HG03064 (cell line): ENCODE measurements at regions not wholly inside any gene's neighbourhood (a gene's known extent, or its start where the extent isn't known, plus 50 kb on each side); places are given as distances from the start of the nearest gene placed in this dataset.
"Not testable (repeated sequence)": the region's sequence is repeated elsewhere in the genome, so short reads cannot be mapped to it uniquely, and the experiment has no call there.

ENCODE experiments used
- ATAC-seq: cut with Tn5 transposase; IDR thresholded peaks from one replicate; pipeline ENCODE4 v1.9.1; 2021; ENCODE audit warnings: low read depth; ENCODE audit not compliant: unreplicated experiment

DNA sequence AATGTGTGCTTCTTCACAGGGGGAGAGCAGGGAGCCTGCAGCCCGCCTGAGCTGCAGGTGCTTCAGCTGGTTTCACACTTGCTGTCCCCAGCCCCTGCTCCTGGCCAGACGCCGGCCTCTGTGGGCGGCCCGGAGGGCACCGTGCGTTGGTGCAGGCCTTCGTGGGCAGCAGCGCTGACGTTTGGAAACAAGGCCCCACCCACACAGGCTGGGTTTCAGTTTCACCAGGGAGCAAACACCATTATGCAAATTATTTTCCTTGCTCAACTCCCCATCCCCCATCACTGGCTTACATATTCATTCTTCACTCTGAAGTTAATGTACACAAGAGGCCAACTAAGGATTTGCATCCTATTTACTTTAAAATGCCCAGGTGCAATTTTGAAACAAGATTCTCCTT is 343.2 kb downstream of the BCL2L11 start:
- peak; percentile 90 for ATAC-seq

DNA sequence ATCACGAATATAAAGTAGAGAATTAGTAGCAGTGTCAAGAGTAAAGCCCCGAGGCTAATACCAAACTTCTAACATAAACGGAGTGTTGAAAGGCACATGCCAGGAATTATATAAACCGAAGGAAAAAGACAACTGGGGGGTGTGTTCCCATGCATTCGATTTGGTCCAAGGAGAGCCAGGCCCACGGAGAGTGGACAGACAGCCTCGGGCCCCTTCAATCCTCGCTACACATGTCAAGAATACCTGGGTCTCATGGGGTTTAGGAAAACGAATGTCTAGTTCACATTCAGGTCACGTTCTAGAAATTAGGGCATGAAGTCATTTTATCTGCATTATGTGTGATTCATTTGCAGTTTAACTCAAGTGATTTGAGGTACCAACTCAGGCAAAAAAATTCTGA is 343.7 kb downstream of the BCL2L11 start:
- not testable (repeated sequence) for ATAC-seq

DNA sequence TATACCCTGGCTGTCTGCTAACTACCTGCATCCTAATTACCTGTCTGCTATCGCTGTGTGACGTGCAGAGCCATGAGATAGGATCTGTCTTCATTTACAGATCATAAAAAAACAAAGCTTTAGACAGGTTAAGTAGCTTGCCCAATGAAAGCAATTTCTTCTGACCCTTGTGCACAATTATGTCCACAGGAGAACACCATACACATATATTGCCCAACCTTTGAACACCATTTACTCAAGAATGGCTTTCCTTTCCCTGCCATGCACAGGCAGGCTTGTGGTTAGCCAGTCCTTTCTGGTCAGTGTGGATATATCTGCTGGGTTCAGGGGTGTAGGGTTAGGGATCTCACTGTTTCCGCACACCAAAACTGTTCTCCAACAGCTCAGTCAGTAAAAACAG is 344.8 kb downstream of the BCL2L11 start:
- ATAC-seq = not testable (repeated sequence)

DNA sequence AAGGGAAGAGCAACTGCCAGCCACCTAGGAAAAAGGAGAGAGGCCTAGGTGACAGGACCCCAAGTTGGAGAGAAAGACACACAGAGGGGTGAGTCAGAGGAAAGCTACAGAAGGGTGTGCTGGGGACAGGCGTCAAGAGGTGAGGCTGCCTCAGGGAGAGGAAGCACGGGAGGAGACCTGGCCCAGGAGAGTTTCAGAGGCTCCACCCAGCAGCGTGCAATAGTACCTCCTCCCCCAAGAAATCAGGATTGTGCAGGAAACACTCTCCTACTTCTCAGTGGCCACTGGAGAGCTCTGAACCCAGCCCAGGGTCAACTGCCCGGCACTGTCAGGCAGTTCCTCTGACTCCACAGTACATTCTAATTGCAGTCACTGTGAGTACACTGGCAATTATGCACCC is 346.0 kb downstream of the BCL2L11 start:
- not testable (repeated sequence) for ATAC-seq

DNA sequence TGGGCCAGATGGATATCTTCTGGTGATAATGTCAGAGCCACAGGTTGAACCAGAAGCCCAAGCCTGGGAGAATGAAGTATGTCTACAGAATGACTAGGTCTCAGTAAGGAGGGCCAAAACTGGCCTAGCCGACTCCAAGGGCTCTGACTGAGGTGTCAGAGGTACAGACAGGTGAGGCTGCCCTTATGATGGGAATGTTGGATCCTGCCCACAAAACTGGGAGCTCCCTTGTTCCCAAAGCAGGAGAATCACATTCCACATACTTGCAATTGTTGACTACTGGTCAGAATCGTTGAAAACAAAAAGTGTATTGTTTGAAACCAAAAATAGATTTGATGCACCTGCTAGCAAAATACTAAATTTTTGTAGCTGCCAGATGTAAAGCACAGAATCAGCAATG is 350.2 kb downstream of the BCL2L11 start:
- not testable (repeated sequence) for ATAC-seq

DNA sequence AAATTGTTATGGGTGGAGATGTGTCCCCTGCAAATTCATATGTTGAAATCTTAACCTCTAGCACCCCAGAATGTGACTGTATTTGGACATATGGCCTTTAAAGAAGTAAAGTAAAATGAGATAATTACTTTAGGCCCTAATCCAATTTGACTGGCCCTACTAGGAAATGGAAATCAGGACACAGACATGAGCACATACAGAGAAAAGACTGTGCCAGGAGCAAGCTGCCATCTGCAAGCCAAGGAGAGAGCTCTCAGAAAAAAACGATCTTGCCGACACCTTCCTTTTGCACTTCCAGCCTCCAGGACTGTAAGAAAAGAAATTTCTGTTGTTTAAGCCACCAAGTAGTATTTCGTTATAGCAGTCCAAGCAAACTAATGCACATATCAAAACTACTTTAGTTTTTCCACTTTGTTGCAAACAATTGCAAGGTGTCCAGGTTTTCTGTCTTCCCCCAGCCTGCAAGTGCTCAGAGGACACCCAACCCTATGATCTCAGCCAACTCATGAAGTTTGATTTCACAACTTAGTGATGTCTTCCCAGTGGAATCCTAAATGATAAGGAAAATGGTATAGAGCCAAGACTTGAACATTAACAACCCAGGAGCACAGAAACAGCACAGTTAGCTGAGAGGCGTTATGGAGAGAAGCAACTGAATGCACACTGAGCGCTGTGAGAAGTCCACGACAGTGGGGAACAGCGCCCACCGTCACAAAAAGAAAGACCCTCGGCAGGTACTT is 351.2 kb downstream of the BCL2L11 start:
- ATAC-seq = not testable (repeated sequence)

DNA sequence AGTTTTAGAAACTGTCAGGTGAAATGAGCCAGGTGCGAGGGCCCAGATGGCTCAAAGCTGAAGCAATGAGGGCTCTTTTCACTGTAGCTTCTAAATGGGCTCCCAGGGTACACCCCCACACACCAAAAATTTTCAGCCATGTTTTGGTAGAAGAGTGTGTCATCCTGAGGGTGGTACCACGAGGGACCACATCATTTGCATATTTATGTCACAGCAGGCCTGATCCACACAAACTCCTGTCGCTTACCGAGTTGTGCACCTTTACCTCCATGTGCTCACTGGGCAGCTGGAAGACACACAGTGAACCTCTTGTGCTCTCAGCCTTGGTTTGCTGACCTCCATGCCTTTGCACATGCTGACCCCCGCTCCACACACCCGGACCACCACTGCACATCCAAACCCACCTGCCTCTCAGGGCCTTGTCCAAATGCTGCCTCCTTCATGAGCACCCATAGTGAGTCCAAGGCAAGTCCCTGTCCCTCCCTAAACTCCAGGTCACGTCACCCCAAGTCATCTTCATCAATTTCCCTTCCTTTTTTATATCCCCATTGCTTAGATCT is 352.2 kb downstream of the BCL2L11 start:
- not testable (repeated sequence) for ATAC-seq

DNA sequence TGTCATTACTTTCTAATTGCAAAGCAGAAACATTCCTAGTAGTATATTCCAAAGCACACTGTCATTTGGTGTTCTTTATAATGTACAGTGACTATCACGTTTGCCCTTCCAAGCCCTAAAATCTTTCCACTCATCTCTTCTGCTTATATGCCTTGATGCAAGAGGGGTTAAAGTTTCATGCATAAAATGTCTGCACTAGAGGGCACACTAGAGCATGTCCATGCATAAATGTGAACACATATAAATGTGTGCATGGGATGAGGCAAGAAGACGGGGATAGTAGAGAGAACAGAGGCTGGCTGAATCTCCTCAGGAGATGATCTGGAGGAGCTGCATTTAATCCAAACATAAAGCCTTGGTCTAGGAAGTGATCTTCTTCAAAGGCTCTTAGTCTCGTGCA is 352.8 kb downstream of the BCL2L11 start:
- not testable (repeated sequence) for ATAC-seq

DNA sequence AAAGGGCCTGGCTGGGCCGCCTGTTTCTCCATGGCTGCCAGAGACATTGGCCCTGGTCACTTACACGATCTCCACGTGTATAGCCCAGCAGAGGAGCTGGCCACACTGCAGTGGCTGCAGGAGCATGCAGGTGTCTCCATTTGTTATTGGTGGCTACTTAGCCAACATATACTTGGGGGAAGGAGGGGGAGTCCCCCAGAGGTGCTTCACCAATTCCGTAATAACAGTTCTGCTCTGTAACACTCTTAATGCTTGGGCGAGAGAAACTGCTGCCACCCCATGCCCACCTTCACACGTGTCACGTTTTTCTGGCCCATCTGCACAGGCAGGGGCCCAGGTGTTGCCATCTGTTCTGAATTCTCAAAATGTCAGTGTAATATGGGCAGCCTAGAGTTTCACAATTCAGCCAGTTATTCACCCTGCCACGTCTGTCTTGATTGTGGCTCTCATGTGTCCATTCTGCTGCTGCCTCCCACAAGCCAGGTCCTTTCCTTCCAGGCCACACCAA is 353.5 kb downstream of the BCL2L11 start:
- ATAC-seq = not testable (repeated sequence)

DNA sequence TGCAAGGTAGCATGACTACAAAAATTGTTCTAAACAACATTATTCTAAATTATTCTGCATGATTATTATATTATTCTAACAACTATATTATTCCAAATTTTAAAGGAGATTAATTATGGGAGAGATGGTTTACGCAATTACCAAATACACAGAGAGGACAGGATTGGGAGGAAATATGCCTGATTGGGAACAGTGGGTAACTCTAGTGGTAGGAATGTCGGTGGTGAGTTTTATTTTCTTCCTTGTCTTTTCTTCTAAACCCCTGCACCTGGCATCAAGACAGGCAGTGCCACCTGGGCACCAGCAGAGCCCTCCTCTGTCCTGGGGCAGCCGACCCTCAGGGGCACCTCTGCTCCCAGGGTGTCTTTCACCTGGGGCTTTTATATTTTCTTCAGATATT is 357.6 kb downstream of the BCL2L11 start:
- not testable (repeated sequence) for ATAC-seq

DNA sequence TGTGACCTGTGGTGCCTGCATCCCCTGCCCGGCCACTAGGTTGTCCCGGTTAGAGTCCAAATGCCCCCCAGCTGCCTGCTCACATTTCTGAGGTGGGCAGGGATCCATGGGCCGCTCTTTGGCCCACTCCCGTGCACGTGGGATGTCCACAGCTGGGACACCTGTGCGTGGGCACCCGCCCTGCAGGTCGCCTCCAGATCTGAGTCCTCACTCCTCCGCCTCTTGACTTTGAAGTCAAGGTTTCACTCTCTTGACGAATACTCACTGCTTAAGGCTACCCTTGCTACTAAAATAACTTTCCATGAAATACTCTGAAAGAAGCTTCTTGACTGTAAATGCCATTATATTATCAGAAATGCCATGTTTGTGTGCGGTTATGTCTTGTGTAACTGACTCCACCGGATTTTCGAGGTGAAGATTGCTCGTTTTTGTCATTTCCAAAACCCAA is 358.2 kb downstream of the BCL2L11 start:
- ATAC-seq = not testable (repeated sequence)

DNA sequence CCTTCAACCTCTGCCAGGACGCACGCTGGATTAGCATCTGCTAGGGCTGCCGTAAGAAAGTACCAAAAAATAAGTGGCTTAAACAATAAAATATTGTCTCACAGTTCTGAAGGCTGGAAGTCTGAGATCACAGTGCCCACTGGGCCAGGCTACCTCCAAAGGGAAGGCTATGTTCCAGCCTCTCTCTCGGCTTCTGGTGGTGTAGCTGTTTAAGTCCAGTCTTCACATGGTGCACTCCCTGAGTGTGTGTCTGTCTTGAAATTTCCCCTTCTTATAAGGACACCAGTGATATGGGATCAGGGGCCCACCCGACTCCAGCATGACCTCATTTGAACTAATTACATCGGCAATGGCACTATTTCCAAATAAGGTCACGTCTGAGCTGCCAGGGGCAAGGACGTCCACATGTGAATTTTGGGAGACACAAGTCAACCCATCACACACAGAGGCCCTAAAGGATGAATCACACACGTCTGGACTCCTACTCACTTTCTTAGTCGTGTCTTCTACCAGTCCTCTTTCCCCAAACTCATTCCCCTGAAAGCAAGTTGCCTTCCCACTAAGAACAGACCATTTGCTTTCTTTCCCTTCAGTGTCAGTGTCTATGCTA is 359.4 kb downstream of the BCL2L11 start:
- not testable (repeated sequence) for ATAC-seq

DNA sequence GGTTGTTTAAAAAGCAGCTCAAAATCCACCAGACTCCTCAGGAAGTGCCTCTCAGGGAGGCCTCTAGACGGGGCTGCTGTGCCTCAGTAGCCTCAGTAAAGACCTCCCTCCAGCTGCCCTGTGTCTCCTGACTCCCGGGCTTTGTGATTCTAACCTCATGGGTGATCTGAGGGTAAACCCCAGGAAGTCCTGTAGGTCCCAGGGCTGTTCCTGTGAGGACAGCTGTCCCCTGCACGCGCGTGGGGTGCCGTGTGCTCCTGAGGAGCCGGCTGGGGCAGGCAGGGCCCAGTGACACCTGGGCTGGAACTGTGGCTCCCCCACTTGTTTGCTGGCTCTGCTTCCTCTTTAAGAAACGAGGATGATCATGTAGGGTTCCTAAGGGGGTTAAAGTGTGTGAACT is 359.9 kb downstream of the BCL2L11 start:
- not testable (repeated sequence) for ATAC-seq

DNA sequence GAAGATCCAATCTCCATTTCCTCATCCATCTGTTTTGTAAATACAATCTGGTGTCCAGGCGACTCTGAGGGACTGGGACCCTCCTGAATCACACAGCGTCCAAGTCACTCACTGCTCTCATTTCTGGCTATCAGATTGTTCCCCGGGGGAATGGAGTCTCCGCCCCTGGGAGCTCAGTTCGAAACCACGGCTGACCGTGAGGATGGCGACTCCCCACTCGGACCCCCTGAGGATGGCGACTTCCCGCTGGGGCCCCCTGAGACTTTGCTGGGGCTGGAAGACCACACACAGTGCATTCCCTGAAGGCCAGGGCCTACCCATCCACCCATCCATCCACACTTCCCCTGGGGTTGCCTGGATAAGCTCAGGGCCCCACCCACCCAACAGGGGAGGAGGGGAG is 360.5 kb downstream of the BCL2L11 start:
- not testable (repeated sequence) for ATAC-seq

DNA sequence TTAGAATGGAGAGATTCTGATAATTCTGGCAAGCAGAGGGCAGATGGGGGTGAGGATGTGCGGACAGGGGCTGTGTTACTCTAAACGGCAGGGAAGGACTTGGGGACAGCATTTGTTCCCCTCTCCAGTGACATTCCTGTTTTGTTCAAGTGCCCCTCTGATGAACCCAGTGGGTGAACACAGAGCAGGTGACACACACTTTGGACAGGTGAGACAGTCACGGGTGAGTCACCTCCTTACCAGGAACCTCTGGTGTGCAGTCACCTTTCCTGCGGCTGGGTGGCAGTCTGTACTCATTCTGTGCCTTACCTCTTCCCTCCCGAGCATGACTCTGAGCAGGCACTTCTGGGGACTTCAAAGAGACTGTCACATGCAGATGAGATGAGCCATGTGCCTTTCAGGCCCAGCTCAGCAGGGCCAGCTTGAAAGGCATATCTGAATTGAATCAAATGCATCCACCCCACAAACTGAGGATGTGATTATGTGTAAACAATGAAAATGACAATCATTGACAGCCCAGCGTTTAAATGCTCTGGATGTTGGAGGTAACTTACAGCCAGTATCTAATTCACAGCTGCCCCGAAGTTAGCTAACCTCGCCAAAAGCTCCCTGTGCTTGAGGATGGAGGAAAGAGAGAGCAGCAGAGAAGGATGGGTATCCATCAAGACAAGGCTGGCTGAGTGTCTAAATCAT is 362.4 kb downstream of the BCL2L11 start:
- ATAC-seq = not testable (repeated sequence)

DNA sequence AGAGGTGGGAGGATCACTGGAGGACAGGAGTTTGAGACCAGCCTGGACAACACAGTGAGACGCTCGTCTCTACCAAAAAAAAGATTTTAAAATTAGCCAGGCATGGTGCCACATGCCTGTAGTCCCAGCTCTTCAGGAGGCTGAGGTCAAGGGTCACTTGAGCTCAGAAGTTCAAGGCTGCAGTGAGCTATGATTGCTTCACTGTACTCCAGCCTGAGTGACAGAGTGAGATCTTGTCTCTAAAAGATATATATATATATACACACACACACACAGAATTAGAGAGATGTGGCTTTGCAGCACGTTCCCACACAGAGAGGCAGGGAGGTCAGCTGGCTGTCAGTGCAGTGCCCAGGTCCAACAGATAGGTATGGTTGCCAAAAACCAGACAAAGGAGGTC is 363.4 kb downstream of the BCL2L11 start:
- not testable (repeated sequence) for ATAC-seq

DNA sequence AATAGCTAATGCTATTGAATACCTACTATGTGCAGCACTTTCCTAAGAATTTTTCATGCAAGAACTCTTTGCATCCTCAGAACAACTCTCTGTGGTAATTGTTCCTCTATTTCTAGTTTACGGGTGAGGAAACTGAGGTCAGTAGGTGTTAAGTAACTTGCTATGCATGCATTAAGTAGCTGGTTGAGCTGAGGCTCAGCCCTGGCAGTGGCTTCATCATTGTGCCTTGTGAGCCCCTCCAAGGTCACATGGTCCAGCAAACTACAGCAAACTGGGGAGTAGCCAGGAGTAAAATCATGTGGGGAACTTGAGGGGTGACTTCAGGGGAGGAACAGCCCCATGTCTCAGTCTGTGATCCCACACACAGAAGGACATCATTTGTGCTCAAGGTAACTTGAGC is 365.2 kb downstream of the BCL2L11 start:
- not testable (repeated sequence) for ATAC-seq

DNA sequence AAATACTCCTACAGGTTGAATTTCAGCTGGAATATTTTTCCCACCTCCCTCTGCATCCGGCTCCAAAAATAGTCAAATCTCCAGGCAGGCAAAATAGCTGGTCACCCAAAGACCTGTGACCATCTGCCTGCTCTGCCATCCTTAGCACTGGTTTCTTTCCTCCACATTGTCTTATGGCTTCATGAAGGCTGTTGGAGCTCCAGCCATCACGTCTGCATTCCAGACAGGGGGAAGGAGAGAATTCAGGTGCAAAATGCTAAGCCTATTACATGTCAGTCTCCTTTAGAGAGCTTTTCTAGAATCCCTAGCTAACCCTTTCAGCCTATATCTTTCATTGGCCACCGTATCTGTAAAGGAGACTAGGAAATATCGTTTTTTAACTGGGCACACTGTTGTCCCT is 367.7 kb downstream of the BCL2L11 start:
- ATAC-seq = not testable (repeated sequence)

DNA sequence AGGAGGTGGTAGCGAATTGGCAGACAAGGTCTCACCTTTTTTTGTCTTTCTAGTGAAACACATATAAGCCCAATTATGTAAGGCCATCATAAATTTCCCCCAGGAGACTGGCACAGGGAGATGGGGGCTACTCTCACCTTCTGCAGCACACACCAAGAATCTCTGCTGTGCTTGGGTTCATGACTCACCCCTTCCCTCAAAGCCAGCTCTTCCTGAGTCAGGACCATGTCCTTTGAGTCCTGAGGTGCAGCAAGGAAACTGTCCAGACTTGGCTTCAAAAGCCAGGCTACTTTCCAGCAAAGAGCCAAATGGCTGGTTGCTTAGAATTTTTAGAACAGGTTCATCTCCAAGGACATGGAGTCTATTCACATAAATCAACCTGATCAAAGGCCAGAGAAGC is 368.7 kb downstream of the BCL2L11 start:
- not testable (repeated sequence) for ATAC-seq

DNA sequence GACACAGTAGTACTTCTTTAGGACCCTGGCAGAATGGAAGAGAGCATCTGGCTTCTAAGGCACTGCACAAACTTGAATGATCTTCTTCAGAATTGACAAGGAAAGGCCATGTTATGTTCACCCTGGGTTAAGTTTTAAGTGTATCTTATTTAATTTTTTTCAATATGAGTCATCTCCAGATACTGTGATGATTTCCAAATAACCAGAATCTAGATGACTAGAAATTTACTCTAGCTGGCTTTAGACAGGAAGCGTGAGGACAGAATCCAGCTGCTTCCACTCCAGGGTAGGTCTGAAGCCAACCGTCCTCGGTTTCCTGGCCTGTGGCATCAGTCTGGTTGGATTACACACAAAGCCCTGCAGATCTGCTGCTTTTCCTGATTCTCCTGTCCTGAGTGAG is 370.5 kb downstream of the BCL2L11 start:
- not testable (repeated sequence) for ATAC-seq

DNA sequence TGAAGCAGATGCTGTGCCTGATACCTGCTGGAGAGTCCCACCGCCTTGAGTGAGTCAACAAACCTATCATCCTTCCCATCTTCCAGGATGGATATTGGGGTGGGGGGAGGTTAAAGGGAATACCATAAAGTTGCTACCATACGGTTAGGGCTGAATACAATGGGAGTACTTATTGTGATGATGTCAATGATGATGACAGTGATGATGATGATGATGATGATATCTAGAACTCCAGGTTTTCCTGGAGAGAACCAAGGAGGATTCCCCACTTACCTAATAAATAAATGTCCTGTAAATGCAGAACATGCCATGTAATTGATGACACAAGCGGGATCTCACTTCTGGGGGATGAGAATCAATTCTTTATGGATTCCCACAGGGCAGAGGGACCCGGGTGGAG is 370.9 kb downstream of the BCL2L11 start:
- not testable (repeated sequence) for ATAC-seq
